ENCODE measurements at regions not wholly inside any gene's neighbourhood (a gene's known extent, or its start where the extent isn't known, plus 50 kb on each side); places are given as distances from the start of the nearest gene placed in this dataset.
"Not testable (repeated sequence)": the region's sequence is repeated elsewhere in the genome, so short reads cannot be mapped to it uniquely, and the experiment has no call there.

DNA sequence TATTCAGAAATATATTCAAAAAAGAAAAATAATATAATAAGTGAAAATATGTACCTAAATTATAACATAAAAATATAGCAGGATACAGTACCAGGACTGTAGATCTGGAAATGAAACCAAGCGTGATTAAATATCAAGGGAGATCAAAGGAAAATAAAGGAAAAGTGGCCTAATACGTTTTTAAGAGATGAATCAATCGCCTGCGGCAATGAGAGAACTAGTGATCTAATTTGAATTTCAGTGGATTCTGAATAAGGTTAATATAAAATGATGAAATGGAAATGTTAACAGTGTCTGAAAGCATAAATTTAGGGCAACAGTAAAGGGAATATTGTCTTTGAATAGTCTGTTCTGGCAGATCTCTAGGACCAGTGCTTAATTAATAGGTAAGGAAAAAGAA, 1761.9 kb upstream of the ACO1 start:
- Histone ChIP-seq H3K4me1 (no peaks in the 10 kb centered on the region), H3K36me3 (no peaks in the 10 kb centered on the region), H3K27ac (no peak overlapping the region), H3K9me3 (no peaks in the 10 kb centered on the region), H3K4me3 (no peak overlapping the region), H3K27me3 (no peaks in the 10 kb centered on the region)
- TF ChIP-seq, protein P1, sequence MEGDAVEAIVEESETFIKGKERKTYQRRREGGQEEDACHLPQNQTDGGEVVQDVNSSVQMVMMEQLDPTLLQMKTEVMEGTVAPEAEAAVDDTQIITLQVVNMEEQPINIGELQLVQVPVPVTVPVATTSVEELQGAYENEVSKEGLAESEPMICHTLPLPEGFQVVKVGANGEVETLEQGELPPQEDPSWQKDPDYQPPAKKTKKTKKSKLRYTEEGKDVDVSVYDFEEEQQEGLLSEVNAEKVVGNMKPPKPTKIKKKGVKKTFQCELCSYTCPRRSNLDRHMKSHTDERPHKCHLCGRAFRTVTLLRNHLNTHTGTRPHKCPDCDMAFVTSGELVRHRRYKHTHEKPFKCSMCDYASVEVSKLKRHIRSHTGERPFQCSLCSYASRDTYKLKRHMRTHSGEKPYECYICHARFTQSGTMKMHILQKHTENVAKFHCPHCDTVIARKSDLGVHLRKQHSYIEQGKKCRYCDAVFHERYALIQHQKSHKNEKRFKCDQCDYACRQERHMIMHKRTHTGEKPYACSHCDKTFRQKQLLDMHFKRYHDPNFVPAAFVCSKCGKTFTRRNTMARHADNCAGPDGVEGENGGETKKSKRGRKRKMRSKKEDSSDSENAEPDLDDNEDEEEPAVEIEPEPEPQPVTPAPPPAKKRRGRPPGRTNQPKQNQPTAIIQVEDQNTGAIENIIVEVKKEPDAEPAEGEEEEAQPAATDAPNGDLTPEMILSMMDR (IDR thresholded peaks at IDR 0.05): no peak
- intact Hi-C loops (cut with DNase I): no loop called here
- DNase-seq (ENCODE audit: low spot score in 2 of 2): no peak

DNA sequence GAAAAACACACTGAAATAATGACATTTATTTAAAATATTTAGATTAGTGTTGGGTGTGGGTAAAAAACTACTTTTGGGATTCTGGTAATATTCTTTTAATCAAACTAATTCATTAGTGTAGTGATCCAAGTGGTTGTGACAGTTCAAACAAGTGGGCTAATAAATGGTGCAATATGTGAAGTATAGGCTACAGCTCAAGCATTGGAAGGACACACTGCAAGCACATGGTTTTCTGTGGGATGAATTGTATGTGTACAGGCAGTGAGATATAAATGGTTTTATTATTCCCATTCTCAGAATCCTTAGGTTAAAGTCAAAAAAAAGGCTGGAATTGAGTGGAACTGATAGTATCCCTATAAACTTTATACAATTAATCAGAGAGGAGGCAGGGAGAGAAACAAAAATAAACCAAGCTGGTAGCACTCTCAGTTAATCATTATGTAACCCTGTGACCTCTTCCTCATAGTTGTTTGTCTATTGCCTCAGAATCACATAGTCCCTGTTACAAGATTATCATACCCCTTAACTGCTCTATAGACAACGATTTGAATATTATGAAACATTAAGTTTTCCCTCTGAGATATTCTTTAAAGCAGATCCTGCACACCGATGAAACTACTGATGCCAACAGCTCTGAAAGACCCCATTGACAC, 1755.4 kb upstream of the ACO1 start:
- Histone ChIP-seq H3K36me3 (no peaks in the 10 kb centered on the region), H3K9me3 (no peaks in the 10 kb centered on the region), H3K4me3 (no peak overlapping the region), H3K27ac (no peak overlapping the region), H3K27me3 (no peaks in the 10 kb centered on the region), H3K4me1 (no peaks in the 10 kb centered on the region)
- intact Hi-C loops (cut with DNase I): no loop called here
- TF ChIP-seq, protein P1 (IDR thresholded peaks at IDR 0.05): no peak
- DNase-seq (ENCODE audit: low spot score in 2 of 2): no peak

DNA sequence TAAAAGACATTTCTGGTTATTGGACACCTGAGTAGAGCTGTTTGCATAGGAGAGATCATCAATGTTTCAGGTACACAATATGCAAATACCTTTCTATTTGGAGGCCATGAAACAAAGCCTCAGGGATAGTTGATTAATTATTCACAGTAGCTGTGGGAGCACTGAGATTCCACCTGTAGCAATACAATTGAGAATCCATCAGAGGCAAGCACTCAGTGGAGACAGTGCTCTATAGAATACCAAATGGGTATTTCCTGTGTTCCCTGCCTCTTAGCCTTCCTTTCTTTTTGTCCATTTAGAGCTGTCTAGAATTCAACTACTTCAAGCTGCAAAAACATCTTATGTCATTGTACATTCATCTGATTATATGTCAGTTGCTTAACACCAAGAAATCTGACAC, 1754.0 kb upstream of the ACO1 start:
- Histone ChIP-seq H3K9me3 (no peaks in the 10 kb centered on the region), H3K4me1 (no peaks in the 10 kb centered on the region), H3K27me3 (no peaks in the 10 kb centered on the region), H3K36me3 (no peaks in the 10 kb centered on the region), H3K4me3 (no peak overlapping the region), H3K27ac (no peak overlapping the region)
- intact Hi-C loops (cut with DNase I): no loop called here
- DNase-seq (ENCODE audit: low spot score in 2 of 2): no peak
- TF ChIP-seq, protein P1 (IDR thresholded peaks at IDR 0.05): no peak

DNA sequence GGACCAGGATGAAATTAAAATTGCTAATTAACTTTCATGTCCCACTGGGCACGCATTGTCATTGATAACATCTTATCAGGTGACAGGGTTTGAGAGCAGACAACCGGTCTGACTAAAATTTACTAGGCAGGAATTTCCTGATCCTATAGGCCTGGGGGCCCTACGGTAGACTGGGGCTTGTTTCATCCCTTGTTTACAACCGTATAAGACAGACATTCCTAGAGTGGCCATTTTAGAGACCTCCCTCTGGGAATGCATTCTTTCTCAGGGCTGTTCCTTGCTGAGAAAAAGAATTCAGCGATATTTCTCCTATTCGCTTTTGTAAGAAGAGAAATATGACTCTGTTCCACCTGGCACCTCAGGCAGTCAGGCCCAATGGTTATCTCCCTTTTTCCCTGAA, 1737.8 kb upstream of the ACO1 start:
- H3K36me3 ChIP-seq; DNase-seq (ENCODE audit: low spot score in 2 of 2); H3K4me3 ChIP-seq; H3K9me3 ChIP-seq; H3K27me3 ChIP-seq; intact Hi-C loops (cut with DNase I); H3K4me1 ChIP-seq; H3K27ac ChIP-seq: not testable (repeated sequence)

DNA sequence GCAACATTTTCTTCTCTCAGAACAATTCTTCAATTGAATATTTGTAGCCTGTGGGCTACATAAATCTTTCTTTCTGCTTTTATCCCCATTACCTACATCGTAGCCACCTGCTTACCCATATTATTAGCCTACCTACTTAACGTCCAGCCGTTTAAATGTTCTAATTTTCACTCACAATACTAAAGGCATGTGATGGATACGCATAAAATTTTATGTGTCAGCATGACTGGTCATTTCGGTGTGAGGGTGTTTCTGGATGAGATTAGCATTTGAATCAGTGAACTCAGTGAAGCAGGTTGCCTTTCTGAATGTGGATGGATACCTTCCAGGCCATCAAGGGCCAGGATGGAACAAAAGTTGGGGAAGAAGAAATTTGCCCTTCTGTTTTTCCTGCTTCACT, 1722.5 kb upstream of the ACO1 start:
- Histone ChIP-seq H3K27me3 (no peaks in the 10 kb centered on the region), H3K36me3 (no peaks in the 10 kb centered on the region), H3K27ac (no peak overlapping the region), H3K4me1 (no peaks in the 10 kb centered on the region), H3K4me3 (no peak overlapping the region), H3K9me3 (no peaks in the 10 kb centered on the region)
- DNase-seq (ENCODE audit: low spot score in 2 of 2): no peak
- intact Hi-C loops (cut with DNase I): no loop called here
- TF ChIP-seq, protein P1 (IDR thresholded peaks at IDR 0.05): no peak

DNA sequence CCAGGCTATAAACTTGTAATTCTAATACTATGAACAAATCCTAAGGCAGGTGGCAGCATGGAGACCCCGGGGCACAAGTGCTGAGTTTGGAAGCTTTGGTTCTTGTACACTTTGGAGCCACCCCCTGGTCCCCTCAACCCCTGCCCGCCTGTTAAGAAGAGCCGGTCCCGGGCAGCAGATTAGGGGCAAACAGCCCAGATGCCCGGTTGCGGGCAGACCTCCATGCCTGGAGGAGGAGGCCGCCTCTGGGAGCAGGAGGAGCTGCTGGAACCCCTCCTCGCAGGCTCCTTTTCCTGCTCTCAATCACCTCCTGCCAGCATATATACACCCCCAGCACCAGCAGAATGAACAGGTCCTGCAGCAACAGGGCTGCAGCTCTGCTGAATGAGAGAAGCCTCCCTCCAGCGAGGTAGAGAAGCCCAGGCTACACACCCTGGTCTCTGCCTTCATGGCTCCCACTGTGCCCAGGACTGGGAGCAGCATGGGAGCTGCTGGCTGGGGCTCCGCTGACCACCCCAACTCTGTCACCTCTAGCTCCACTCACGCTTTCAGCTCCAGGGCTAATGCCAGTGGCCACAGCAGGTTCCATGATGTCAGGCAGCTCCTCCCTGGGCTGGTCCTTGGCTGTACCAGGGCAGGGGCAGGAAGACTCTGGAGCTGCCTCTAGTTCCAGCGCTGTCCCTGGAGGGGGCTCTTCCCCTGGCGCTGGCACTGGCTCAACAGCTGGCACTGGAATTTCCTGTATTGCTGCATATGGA, 1713.5 kb upstream of the ACO1 start:
- H3K36me3 ChIP-seq: no peaks in the 10 kb centered on the region
- no peak for DNase-seq (ENCODE audit: low spot score in 2 of 2)
- H3K27ac ChIP-seq: no peak overlapping the region
- H3K4me1 ChIP-seq: no peaks in the 10 kb centered on the region
- intact Hi-C loops (cut with DNase I): no loop called here
- TF ChIP-seq, protein P1 (IDR thresholded peaks at IDR 0.05): no peak
- no peak overlapping the region for H3K4me3 ChIP-seq
- no peaks in the 10 kb centered on the region for H3K27me3 ChIP-seq
- H3K9me3 ChIP-seq: no peaks in the 10 kb centered on the region

Data from ascending aorta (tissue), 2 donors.